NOMO-1 treated with DMSO at 0.1 percent for 48 hours (cell line): ENCODE measurements at regions not wholly inside any gene's neighbourhood (a gene's known extent, or its start where the extent isn't known, plus 50 kb on each side); places are given as distances from the start of the nearest gene placed in this dataset.

Experiments used
- DNase-seq: peaks from one replicate; lab custom pipeline; 2025; ENCODE audit not compliant: unreplicated experiment; lab: John Stamatoyannopoulos, UW

- DNase-seq = no peak
Measured at GRCh38 chr5:93322974-93323860, 257.8 kb downstream of the NR2F1-AS1 start.

GRCh38 chr5:93320920-93321445 is 260.0 kb downstream of the NR2F1-AS1 start:
- no peak for DNase-seq

GRCh38 chr5:93313672-93314071 is 267.3 kb downstream of the NR2F1-AS1 start:
- no peak for DNase-seq

GRCh38 chr5:93311881-93312280 is 269.1 kb downstream of the NR2F1-AS1 start:
- DNase-seq = no peak

- DNase-seq = no peak
Measured at GRCh38 chr5:93307557-93307956, 273.5 kb downstream of the NR2F1-AS1 start.

GRCh38 chr5:93305984-93306383 is 275.0 kb downstream of the NR2F1-AS1 start:
- no peak for DNase-seq

GRCh38 chr5:93304456-93305250 is 276.4 kb downstream of the NR2F1-AS1 start:
- no peak for DNase-seq

GRCh38 chr5:93303291-93303691 is 277.7 kb downstream of the NR2F1-AS1 start:
- DNase-seq = no peak

- DNase-seq = no peak
Measured at GRCh38 chr5:93302711-93303110, 278.3 kb downstream of the NR2F1-AS1 start.

GRCh38 chr5:93300945-93301344 is 280.1 kb downstream of the NR2F1-AS1 start:
- no peak for DNase-seq

- no peak for DNase-seq
Measured at GRCh38 chr5:93300309-93300923, 280.6 kb downstream of the NR2F1-AS1 start.

GRCh38 chr5:93299681-93300308 is 281.2 kb downstream of the NR2F1-AS1 start:
- no peak for DNase-seq

GRCh38 chr5:93297116-93297515 is 283.9 kb downstream of the NR2F1-AS1 start:
- no peak for DNase-seq

GRCh38 chr5:93296338-93296737 is 284.7 kb downstream of the NR2F1-AS1 start:
- DNase-seq = no peak

GRCh38 chr5:93294996-93295395 is 286.0 kb downstream of the NR2F1-AS1 start:
- no peak for DNase-seq

GRCh38 chr5:93294199-93294598 is 286.8 kb downstream of the NR2F1-AS1 start:
- no peak for DNase-seq

GRCh38 chr5:93289942-93290341 is 291.1 kb downstream of the NR2F1-AS1 start:
- DNase-seq = no peak

- DNase-seq = no peak
Measured at GRCh38 chr5:93285461-93285860, 295.6 kb downstream of the NR2F1-AS1 start.

- DNase-seq = no peak
Measured at GRCh38 chr5:93281980-93282772, 298.8 kb downstream of the NR2F1-AS1 start.

- DNase-seq = no peak
Measured at GRCh38 chr5:93280518-93280917, 300.5 kb downstream of the NR2F1-AS1 start.
